ENCODE measurements at regions not wholly inside any gene's neighbourhood (a gene's known extent, or its start where the extent isn't known, plus 50 kb on each side); places are given as distances from the start of the nearest gene placed in this dataset.

DNA sequence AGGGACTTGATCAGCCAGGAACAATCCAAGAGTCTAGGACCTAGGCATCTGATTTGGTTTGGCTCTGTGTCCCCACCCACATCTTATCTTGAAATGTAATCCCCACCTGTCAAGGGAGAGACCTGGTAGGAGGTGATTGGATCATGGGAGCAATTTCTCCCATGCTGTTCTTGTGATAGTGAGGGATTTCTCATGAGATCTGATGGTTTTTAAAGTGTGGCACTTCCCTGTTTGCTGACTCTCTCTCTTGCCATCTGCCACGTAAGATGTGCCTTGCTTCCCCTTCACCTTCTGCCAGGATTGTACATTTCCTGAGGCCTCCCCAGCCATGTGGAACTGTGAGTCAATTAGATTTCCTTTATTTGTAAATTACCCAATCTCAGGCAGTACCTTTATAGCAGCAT, 201.7 kb upstream of the ACTBL2 start:
- H3K4me3 Mint-ChIP-seq = no peak overlapping the region
- H3K27ac Mint-ChIP-seq = no peak overlapping the region
- no peaks in the 10 kb centered on the region for H3K36me3 Mint-ChIP-seq

DNA sequence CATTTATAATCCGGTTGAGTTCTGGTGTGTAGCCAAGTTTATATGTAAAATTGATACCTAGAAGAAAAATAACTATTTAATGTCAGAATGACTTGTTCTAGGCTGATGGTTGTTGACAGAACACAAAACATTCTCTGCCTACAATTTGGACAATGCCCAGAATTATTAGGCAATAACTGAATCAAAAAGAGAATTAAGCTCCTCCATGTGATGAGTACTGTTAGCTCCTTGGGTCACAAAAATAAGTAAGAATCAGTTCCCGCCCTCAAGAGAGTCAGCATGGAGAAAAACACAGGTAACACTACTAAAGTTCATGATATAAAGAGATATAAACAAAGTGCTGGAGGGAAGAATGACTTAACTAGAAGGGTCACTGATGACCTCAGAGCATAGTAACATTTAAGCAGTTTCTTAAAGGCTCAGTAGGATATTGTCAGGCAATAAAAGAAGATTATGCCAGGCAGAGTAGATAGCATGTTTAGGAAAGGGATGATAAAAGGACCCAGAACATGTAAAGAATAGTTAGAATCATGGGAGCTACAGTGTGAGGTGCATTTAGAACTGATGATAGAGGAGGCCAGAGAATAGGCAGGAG, 200.5 kb upstream of the ACTBL2 start:
- no peaks in the 10 kb centered on the region for H3K36me3 Mint-ChIP-seq
- H3F3A ChIP-seq (ENCODE audit: low read depth) = no peaks in the 10 kb centered on the region
- no peaks in the 10 kb centered on the region for H3K27me3 ChIP-seq
- H3K27ac ChIP-seq = no peak overlapping the region
- no peak overlapping the region for H3K4me3 Mint-ChIP-seq
- no peak overlapping the region for H3K27ac Mint-ChIP-seq
- no peaks in the 10 kb centered on the region for H3K79me2 ChIP-seq (ENCODE audit: low read depth)
- no peak for DNase-seq (ENCODE audit: low spot score)
- no peak overlapping the region for H3K4me3 ChIP-seq
- H3K4me2 ChIP-seq = no peak overlapping the region
- peaks cover 2% of the 10 kb centered on the region for H3K27me3 Mint-ChIP-seq (ENCODE audit: insufficient read depth, low read depth)
- no peak overlapping the region for H2AFZ ChIP-seq (replicated peaks)
- H3K9ac ChIP-seq = no peak overlapping the region
- H3K4me1 Mint-ChIP-seq = peaks cover 14% of the 10 kb centered on the region
- no peaks in the 10 kb centered on the region for H3K36me3 ChIP-seq
- TF ChIP-seq, protein P1, sequence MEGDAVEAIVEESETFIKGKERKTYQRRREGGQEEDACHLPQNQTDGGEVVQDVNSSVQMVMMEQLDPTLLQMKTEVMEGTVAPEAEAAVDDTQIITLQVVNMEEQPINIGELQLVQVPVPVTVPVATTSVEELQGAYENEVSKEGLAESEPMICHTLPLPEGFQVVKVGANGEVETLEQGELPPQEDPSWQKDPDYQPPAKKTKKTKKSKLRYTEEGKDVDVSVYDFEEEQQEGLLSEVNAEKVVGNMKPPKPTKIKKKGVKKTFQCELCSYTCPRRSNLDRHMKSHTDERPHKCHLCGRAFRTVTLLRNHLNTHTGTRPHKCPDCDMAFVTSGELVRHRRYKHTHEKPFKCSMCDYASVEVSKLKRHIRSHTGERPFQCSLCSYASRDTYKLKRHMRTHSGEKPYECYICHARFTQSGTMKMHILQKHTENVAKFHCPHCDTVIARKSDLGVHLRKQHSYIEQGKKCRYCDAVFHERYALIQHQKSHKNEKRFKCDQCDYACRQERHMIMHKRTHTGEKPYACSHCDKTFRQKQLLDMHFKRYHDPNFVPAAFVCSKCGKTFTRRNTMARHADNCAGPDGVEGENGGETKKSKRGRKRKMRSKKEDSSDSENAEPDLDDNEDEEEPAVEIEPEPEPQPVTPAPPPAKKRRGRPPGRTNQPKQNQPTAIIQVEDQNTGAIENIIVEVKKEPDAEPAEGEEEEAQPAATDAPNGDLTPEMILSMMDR (IDR thresholded peaks at IDR 0.05) = no peak
- TF ChIP-seq EZH2 (IDR thresholded peaks at IDR 0.05) = no peak
- no peak for TF ChIP-seq EZH2phosphoT487 (IDR thresholded peaks at IDR 0.05)
- peaks cover 2% of the 10 kb centered on the region for H3K9me3 Mint-ChIP-seq
- no peaks in the 10 kb centered on the region for H3K9me3 ChIP-seq (ENCODE audit: low read depth)
- no peaks in the 10 kb centered on the region for H3K4me1 ChIP-seq
- H4K20me1 ChIP-seq (ENCODE audit: low read depth) = no peaks in the 10 kb centered on the region

More for the DNA sequence above, 201.7 kb upstream of the ACTBL2 start:
- Mint-ChIP-seq H3K4me1 (peaks cover 14% of the 10 kb centered on the region), H3K9me3 (peaks cover 2% of the 10 kb centered on the region), H3K27me3 (ENCODE audit: insufficient read depth, low read depth) (peaks cover 2% of the 10 kb centered on the region)
- Histone ChIP-seq H3K27ac (no peak overlapping the region), H3K79me2 (ENCODE audit: low read depth) (no peaks in the 10 kb centered on the region), H4K20me1 (ENCODE audit: low read depth) (no peaks in the 10 kb centered on the region), H3K9me3 (ENCODE audit: low read depth) (no peaks in the 10 kb centered on the region), H3F3A (ENCODE audit: low read depth) (no peaks in the 10 kb centered on the region), H3K36me3 (no peaks in the 10 kb centered on the region), H3K4me1 (no peaks in the 10 kb centered on the region), H3K27me3 (no peaks in the 10 kb centered on the region), H3K9ac (no peak overlapping the region), H2AFZ (replicated peaks) (no peak overlapping the region), H3K4me2 (no peak overlapping the region), H3K4me3 (no peak overlapping the region)
- DNase-seq (ENCODE audit: low spot score) = no peak
- TF ChIP-seq, protein P1 (IDR thresholded peaks at IDR 0.05) = no peak
- TF ChIP-seq EZH2phosphoT487 (IDR thresholded peaks at IDR 0.05) = no peak
- no peak for TF ChIP-seq EZH2 (IDR thresholded peaks at IDR 0.05)

DNA sequence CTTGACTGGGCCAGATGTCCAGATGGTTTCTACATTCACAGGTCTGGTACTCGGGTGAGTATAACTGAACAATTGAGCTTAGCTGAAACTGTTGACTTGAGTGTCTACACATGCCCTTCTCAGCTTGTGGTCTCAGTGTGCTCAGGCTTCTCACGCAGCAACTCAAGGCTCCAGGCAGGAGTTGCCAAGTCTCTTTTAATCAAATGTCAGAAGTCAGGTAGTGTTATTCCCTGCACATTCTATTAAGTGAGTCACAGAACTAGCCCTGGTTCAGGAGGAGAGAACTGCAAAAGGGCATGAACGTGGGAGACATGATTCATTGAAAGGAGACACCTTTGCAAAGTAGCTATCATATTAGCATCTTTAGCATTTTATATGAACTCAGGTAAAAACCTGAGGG, 199.3 kb upstream of the ACTBL2 start:
- no peak overlapping the region for H3K9ac ChIP-seq
- Mint-ChIP-seq H3K4me1 (peaks cover 14% of the 10 kb centered on the region), H3K9me3 (peaks cover 2% of the 10 kb centered on the region), H3K27me3 (ENCODE audit: insufficient read depth, low read depth) (peaks cover 2% of the 10 kb centered on the region), H3K27ac (no peak overlapping the region), H3K36me3 (no peaks in the 10 kb centered on the region), H3K4me3 (no peak overlapping the region)
- DNase-seq (ENCODE audit: low spot score) = no peak
- no peak overlapping the region for H2AFZ ChIP-seq (replicated peaks)
- H4K20me1 ChIP-seq (ENCODE audit: low read depth) = no peaks in the 10 kb centered on the region
- no peaks in the 10 kb centered on the region for H3K27me3 ChIP-seq
- H3K9me3 ChIP-seq (ENCODE audit: low read depth) = no peaks in the 10 kb centered on the region
- H3K27ac ChIP-seq = no peak overlapping the region
- no peaks in the 10 kb centered on the region for H3K36me3 ChIP-seq
- TF ChIP-seq, protein P1 (IDR thresholded peaks at IDR 0.05) = no peak
- TF ChIP-seq EZH2phosphoT487 (IDR thresholded peaks at IDR 0.05) = no peak
- TF ChIP-seq EZH2 (IDR thresholded peaks at IDR 0.05) = no peak
- no peak overlapping the region for H3K4me3 ChIP-seq
- no peaks in the 10 kb centered on the region for H3K4me1 ChIP-seq
- no peaks in the 10 kb centered on the region for H3F3A ChIP-seq (ENCODE audit: low read depth)
- H3K79me2 ChIP-seq (ENCODE audit: low read depth) = no peaks in the 10 kb centered on the region
- H3K4me2 ChIP-seq = no peak overlapping the region
